HEK293T (cell line): ENCODE measurements at regions not wholly inside any gene's neighbourhood (a gene's known extent, or its start where the extent isn't known, plus 50 kb on each side); places are given as distances from the start of the nearest gene placed in this dataset.

Experiments used
- CTCF ChIA-PET: fragments of 350-600 bp; formaldehyde crosslinking; extraction: SDS; loops from one replicate; lab custom pipeline; 2021; ENCODE audit warnings: antibody characterized with exemption, inconsistent platforms; lab: Yijun Ruan, JAX
- POLR2A ChIA-PET: fragments of 350-600 bp; formaldehyde crosslinking; extraction: SDS; loops from one replicate; lab custom pipeline; 2020; ENCODE audit warnings: antibody characterized with exemption, inconsistent platforms; lab: Yijun Ruan, JAX
- DNase-seq: peaks from one replicate; pipeline ENCODE4 v3.0.0; 2012; ENCODE audit warnings: mixed read lengths; ENCODE audit errors: extremely low spot score
- ARNT ChIP-seq: fragments of 450-650 bp; IDR thresholded peaks from 2 replicates; pipeline ENCODE4 v1.6.1; 2017; ENCODE audit warnings: mild to moderate bottlenecking
- BHLHE40 ChIP-seq: fragments of 450-650 bp; IDR thresholded peaks from 2 replicates; pipeline ENCODE4 v1.6.1; 2016; ENCODE audit warnings: mild to moderate bottlenecking, moderate library complexity, borderline replicate concordance
- CTBP1 ChIP-seq: fragments of 450-650 bp; IDR thresholded peaks from 2 replicates; pipeline ENCODE4 v1.6.1; 2016; ENCODE audit warnings: borderline replicate concordance
- ELF4 ChIP-seq: fragments of 450-650 bp; IDR thresholded peaks from 2 replicates; pipeline ENCODE4 v1.6.1; 2017; ENCODE audit warnings: antibody characterized with exemption
- FOXA1 ChIP-seq: fragments of 450-650 bp; IDR thresholded peaks from 2 replicates; pipeline ENCODE4 v1.6.1; 2016; ENCODE audit warnings: mild to moderate bottlenecking
- FOXK2 ChIP-seq: fragments of 450-650 bp; IDR thresholded peaks from 2 replicates; pipeline ENCODE4 v1.6.1; 2016; ENCODE audit warnings: mild to moderate bottlenecking
- FOXM1 ChIP-seq: fragments of 450-650 bp; IDR thresholded peaks from 2 replicates; pipeline ENCODE4 v1.6.1; 2017; ENCODE audit warnings: mild to moderate bottlenecking, borderline replicate concordance
- HDGF ChIP-seq: fragments of 450-650 bp; IDR thresholded peaks from 2 replicates; pipeline ENCODE4 v1.6.1; 2017; ENCODE audit warnings: antibody characterized with exemption, borderline replicate concordance
- L3MBTL2 ChIP-seq: fragments of 450-650 bp; conservative IDR thresholded peaks from 2 replicates; pipeline ENCODE4 v1.6.1; 2016; ENCODE audit warnings: mild to moderate bottlenecking
- LEF1 ChIP-seq: fragments of 450-650 bp; IDR thresholded peaks from 2 replicates; pipeline ENCODE4 v1.6.1; 2017; ENCODE audit warnings: mild to moderate bottlenecking, borderline replicate concordance
- NFRKB ChIP-seq: fragments of 450-650 bp; IDR thresholded peaks from 2 replicates; pipeline ENCODE4 v1.6.1; 2016; ENCODE audit warnings: mild to moderate bottlenecking, moderate library complexity
- PKNOX1 ChIP-seq: fragments of 450-650 bp; IDR thresholded peaks from 2 replicates; pipeline ENCODE4 v1.6.1; 2016
- SP1 ChIP-seq: fragments of 450-650 bp; IDR thresholded peaks from 2 replicates; pipeline ENCODE4 v1.6.1; 2017
- SUZ12 ChIP-seq: fragments of 450-650 bp; IDR thresholded peaks from 2 replicates; pipeline ENCODE4 v1.6.1; 2016; ENCODE audit warnings: mild to moderate bottlenecking
- TARDBP ChIP-seq: fragments of 450-650 bp; IDR thresholded peaks from 2 replicates; pipeline ENCODE4 v1.6.1; 2016
- ZNF384 ChIP-seq: fragments of 450-650 bp; IDR thresholded peaks from 2 replicates; pipeline ENCODE4 v1.6.1; 2016

- POLR2A ChIA-PET: no interaction called here
- CTCF ChIA-PET: no interaction called here
- TF ChIP-seq ZNF384 (no peak), HDGF (no peak), NFRKB (no peak), BHLHE40 (no peak), ARNT (no peak), TARDBP (no peak), SUZ12 (no peak)
- DNase-seq: no peak
These were observed 1015.9 kb downstream of the OTOL1 start for GRCh38 chr3:162512488-162512887.

- ChIA-PET POLR2A (no interaction called here), CTCF (no interaction called here)
- TF ChIP-seq SP1 (no peak), NFRKB (no peak), ARNT (no peak), FOXK2 (no peak), FOXA1 (no peak), PKNOX1 (no peak), LEF1 (no peak)
These were observed 1020.5 kb downstream of the OTOL1 start for GRCh38 chr3:162517110-162517509.

GRCh38 chr3:162521669-162522068, 1025.1 kb downstream of the OTOL1 start:
- no peak for DNase-seq
- ChIA-PET CTCF (no interaction called here), POLR2A (no interaction called here)
- TF ChIP-seq L3MBTL2 (no peak), BHLHE40 (no peak), TARDBP (no peak), ZNF384 (no peak), PKNOX1 (no peak), FOXA1 (no peak), SP1 (no peak), SUZ12 (no peak), ELF4 (no peak), HDGF (no peak)

More at GRCh38 chr3:162517110-162517509, 1020.5 kb downstream of the OTOL1 start:
- no peak for DNase-seq

DNA sequence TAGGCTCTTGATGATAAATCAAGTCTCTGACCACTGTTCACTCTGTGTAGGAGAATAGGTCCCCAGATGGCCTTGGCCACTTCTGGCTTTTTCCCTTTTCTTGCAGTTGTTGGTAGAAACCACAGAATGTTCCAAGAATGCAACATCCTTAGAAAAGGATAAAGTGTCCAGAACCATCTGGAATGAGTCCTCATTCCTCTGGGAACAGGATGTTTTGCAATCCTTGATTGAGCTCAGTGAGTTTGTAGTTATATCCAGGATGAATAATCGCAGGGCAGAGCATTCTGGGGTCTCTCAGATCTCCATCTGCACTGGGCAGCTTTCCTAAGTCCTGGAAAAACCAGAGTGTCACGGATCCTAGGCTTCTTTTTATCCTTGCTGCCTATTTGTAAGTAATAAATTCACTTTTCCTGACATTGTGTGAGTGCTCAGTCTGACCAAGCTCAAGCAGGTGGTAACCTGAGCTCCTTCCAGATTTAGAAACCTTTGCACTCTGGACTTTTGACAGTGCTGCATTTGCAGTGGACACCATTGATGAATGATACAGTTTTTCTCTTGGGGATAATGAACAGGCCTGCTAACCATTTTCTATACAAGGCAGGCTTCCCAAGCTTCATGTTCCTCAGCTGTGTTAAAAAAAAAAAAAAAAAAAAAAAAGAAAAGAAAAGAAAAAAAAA, 1028.6 kb downstream of the OTOL1 start:
- no peak for DNase-seq
- no peak for TF ChIP-seq SUZ12
- no peak for TF ChIP-seq NFRKB
- no peak for TF ChIP-seq SP1
- no peak for TF ChIP-seq PKNOX1
- no peak for TF ChIP-seq ELF4
- no peak for TF ChIP-seq ZNF384
- no peak for TF ChIP-seq ARNT
- TF ChIP-seq L3MBTL2: no peak
- no peak for TF ChIP-seq LEF1
- TF ChIP-seq BHLHE40: no peak
- TF ChIP-seq FOXM1: no peak
- TF ChIP-seq CTBP1: no peak
- no peak for TF ChIP-seq HDGF
- TF ChIP-seq TARDBP: no peak
- no peak for TF ChIP-seq FOXK2
- no peak for TF ChIP-seq FOXA1
- POLR2A ChIA-PET: no interaction called here
- CTCF ChIA-PET: no interaction called here

GRCh38 chr3:162525771-162526170, 1029.2 kb downstream of the OTOL1 start:
- TF ChIP-seq FOXK2 (no peak), HDGF (no peak), TARDBP (no peak), BHLHE40 (no peak), LEF1 (no peak), PKNOX1 (no peak), ZNF384 (no peak), L3MBTL2 (no peak), CTBP1 (no peak), NFRKB (no peak), FOXA1 (no peak), ARNT (no peak), SP1 (no peak), SUZ12 (no peak), FOXM1 (no peak), ELF4 (no peak)
- ChIA-PET POLR2A (no interaction called here), CTCF (no interaction called here)
- no peak for DNase-seq

- TF ChIP-seq SP1: no peak
- TF ChIP-seq SUZ12: no peak
- TF ChIP-seq PKNOX1: no peak
- TF ChIP-seq ZNF384: no peak
- no peak for TF ChIP-seq NFRKB
- no peak for TF ChIP-seq LEF1
- TF ChIP-seq ARNT: no peak
- no peak for TF ChIP-seq CTBP1
- no peak for TF ChIP-seq L3MBTL2
- ChIA-PET POLR2A (no interaction called here), CTCF (no interaction called here)
- DNase-seq: no peak
These were observed 1037.8 kb downstream of the OTOL1 start for GRCh38 chr3:162534431-162534830.
